Keratinocyte (primary cell): ENCODE measurements at regions not wholly inside any gene's neighbourhood (a gene's known extent, or its start where the extent isn't known, plus 50 kb on each side); places are given as distances from the start of the nearest gene placed in this dataset.

Experiments used
- DNase-seq: peaks from one replicate; pipeline ENCODE4 v3.0.0-alpha.2; 2011; ENCODE audit warnings: low read depth, missing footprints, low spot score
- FAIRE-seq: peaks from 2 replicates; lab custom pipeline; 2011; peaks lifted over from hg19 to GRCh38; lab: Jason Lieb, UNC
- H2AFZ ChIP-seq: 2 replicates; pipeline ENCODE4 v1.6.0; 2012; ENCODE audit warnings: low read length, control low read depth, inconsistent platforms; ENCODE audit not compliant: control insufficient read depth
- H3K27ac ChIP-seq: 2 replicates; pipeline ENCODE4 v1.5.1; 2011; ENCODE audit warnings: low read length; ENCODE audit not compliant: control insufficient read depth, insufficient read depth
- H3K27me3 ChIP-seq: 3 replicates; pipeline ENCODE4 v1.6.0; 2011; ENCODE audit warnings: low read length; ENCODE audit not compliant: control insufficient read depth, insufficient read depth; ENCODE audit errors: extremely low read depth
- H3K36me3 ChIP-seq, 2 experiments: 2 replicates in 1 of 2; 3 replicates in 1 of 2; pipeline ENCODE4 v1.5.1; 2011; ENCODE audit warnings: low read length in 2 of 2, mild to moderate bottlenecking in 1 of 2; ENCODE audit not compliant: control insufficient read depth in 2 of 2, insufficient read depth in 2 of 2; ENCODE audit errors: extremely low read depth in 1 of 2
- H3K4me1 ChIP-seq: 3 replicates; pipeline ENCODE4 v1.5.1; 2011; ENCODE audit warnings: low read length; ENCODE audit not compliant: control insufficient read depth, insufficient read depth; ENCODE audit errors: extremely low read depth
- H3K4me2 ChIP-seq: 3 replicates; pipeline ENCODE4 v1.6.0; 2011; ENCODE audit warnings: low read depth, low read length; ENCODE audit not compliant: control insufficient read depth, insufficient read depth; ENCODE audit errors: extremely low read depth
- H3K4me3 ChIP-seq, 3 experiments: fragments of 200-600 bp in 1 of 3; sonication (generic) in 1 of 3; 2 replicates in 2 of 3; 3 replicates in 1 of 3; pipeline ENCODE4 v1.5.1; 2011 to 2016; ENCODE audit warnings: low read length in 3 of 3, mild to moderate bottlenecking in 3 of 3, control low read depth in 2 of 3, inconsistent platforms in 1 of 3, low read depth in 1 of 3, mixed read lengths in 1 of 3, mixed run types in 1 of 3, moderate library complexity in 1 of 3; ENCODE audit not compliant: control insufficient read depth in 2 of 3, insufficient read depth in 2 of 3; ENCODE audit errors: extremely low read depth in 1 of 3
- H3K79me2 ChIP-seq: 2 replicates; pipeline ENCODE4 v1.6.0; 2012; ENCODE audit warnings: low read length; ENCODE audit not compliant: control insufficient read depth, insufficient read depth
- H3K9ac ChIP-seq: 3 replicates; pipeline ENCODE4 v1.6.0; 2011; ENCODE audit warnings: low read length; ENCODE audit not compliant: control insufficient read depth, insufficient read depth; ENCODE audit errors: extremely low read depth
- H3K9me1 ChIP-seq: 3 replicates; pipeline ENCODE4 v1.6.0; 2011; ENCODE audit warnings: low read length; ENCODE audit not compliant: control insufficient read depth, insufficient read depth; ENCODE audit errors: extremely low read depth
- H3K9me3 ChIP-seq: 2 replicates; pipeline ENCODE4 v1.5.1; 2012; ENCODE audit warnings: low read depth, low read length; ENCODE audit not compliant: control insufficient read depth
- H4K20me1 ChIP-seq: 3 replicates; pipeline ENCODE4 v1.6.0; 2011; ENCODE audit warnings: low read length; ENCODE audit not compliant: control insufficient read depth, insufficient read depth; ENCODE audit errors: extremely low read depth
- CTCF ChIP-seq, 3 experiments: IDR thresholded peaks in 1 of 3; conservative IDR thresholded peaks in 1 of 3; optimal IDR thresholded peaks in 1 of 3; 2 replicates in 2 of 3; 3 replicates in 1 of 3; pipeline versions ENCODE3 to v1.5.1; 2011; ENCODE audit warnings: low read length in 3 of 3, mild to moderate bottlenecking in 3 of 3, moderate library complexity in 2 of 3, control low read depth in 1 of 3, inconsistent platforms in 1 of 3; ENCODE audit not compliant: insufficient read depth in 2 of 3; ENCODE audit errors: extremely low read depth in 1 of 3
- EZH2 ChIP-seq: IDR thresholded peaks from one replicate; pipeline ENCODE4 v1.6.1; 2012; ENCODE audit warnings: inconsistent platforms, mild to moderate bottlenecking, low read length, moderate library complexity
- dilution Hi-C: fragments of 300-500 bp; cut with MboI; formaldehyde crosslinking; loops from one replicate; pipeline ENCODE4 v1.7.0; 2020; ENCODE audit warnings: low sequenced_read_pairs; ENCODE audit not compliant: extremely low pct_ligation_motif_present

- Histone ChIP-seq H3K4me2 (no peak overlapping the region), H4K20me1 (no peaks in the 10 kb centered on the region), H3K27me3 (no peaks in the 10 kb centered on the region), H3K79me2 (no peaks in the 10 kb centered on the region), H3K9me1 (no peaks in the 10 kb centered on the region), H3K36me3 (no peaks in the 10 kb centered on the region), H3K4me1 (no peaks in the 10 kb centered on the region), H2AFZ (no peak overlapping the region), H3K27ac (no peak overlapping the region), H3K4me3 (no peak overlapping the region), H3K9me3 (no peaks in the 10 kb centered on the region), H3K9ac (no peak overlapping the region)
- FAIRE-seq (no peak), DNase-seq (no peak)
- dilution Hi-C loops, result no loop called here
- TF ChIP-seq CTCF (optimal IDR thresholded peaks at IDR 0.05 in 1 of 3, IDR thresholded peaks at IDR 0.05 in 1 of 3, conservative IDR thresholded peaks at IDR 0.05 in 1 of 3; ENCODE audit: extremely low read depth in 1 of 3, insufficient read depth in 2 of 3, low read length in 3 of 3) (no peak), EZH2 (no peak)
Observed at GRCh38 chr3:22938739-22939138, 264.4 kb upstream of the UBE2E2 start.

GRCh38 chr3:22939349-22939748 is 263.8 kb upstream of the UBE2E2 start:
- no peak overlapping the region for H3K4me2 ChIP-seq
- H2AFZ ChIP-seq, result no peak overlapping the region
- no peak for TF ChIP-seq EZH2
- no peak for TF ChIP-seq CTCF (optimal IDR thresholded peaks at IDR 0.05 in 1 of 3, IDR thresholded peaks at IDR 0.05 in 1 of 3, conservative IDR thresholded peaks at IDR 0.05 in 1 of 3; ENCODE audit: extremely low read depth in 1 of 3, insufficient read depth in 2 of 3, low read length in 3 of 3)
- FAIRE-seq (no peak), DNase-seq (no peak)
- dilution Hi-C loops, result no loop called here
- no peaks in the 10 kb centered on the region for H3K36me3 ChIP-seq
- H4K20me1 ChIP-seq, result no peaks in the 10 kb centered on the region
- H3K9me3 ChIP-seq, result no peaks in the 10 kb centered on the region
- H3K9ac ChIP-seq, result no peak overlapping the region
- H3K27ac ChIP-seq, result no peak overlapping the region
- no peak overlapping the region for H3K4me3 ChIP-seq
- H3K79me2 ChIP-seq, result no peaks in the 10 kb centered on the region
- no peaks in the 10 kb centered on the region for H3K27me3 ChIP-seq
- H3K9me1 ChIP-seq, result no peaks in the 10 kb centered on the region
- no peaks in the 10 kb centered on the region for H3K4me1 ChIP-seq
